ENCODE measurements at regions not wholly inside any gene's neighbourhood (a gene's known extent, or its start where the extent isn't known, plus 50 kb on each side); places are given as distances from the start of the nearest gene placed in this dataset.
A peak's percentile ranks its signal among the peaks of the same experiment; 100 is the strongest.

- Histone ChIP-seq H3K4me2 (ENCODE audit: insufficient read depth in 1 of 2, low read depth in 2 of 2, low read length in 2 of 2) (no peak overlapping the region), H4K5ac (ENCODE audit: insufficient read length, low read depth, low read length) (no peak overlapping the region), H2BK15ac (ENCODE audit: low read length) (no peak overlapping the region), H3K4ac (replicated peaks; ENCODE audit: insufficient read length, low read depth, low read length) (no peak overlapping the region), H2BK5ac (ENCODE audit: low read depth, low read length) (no peak overlapping the region), H4K20me1 (replicated peaks in 1 of 2; ENCODE audit: control insufficient read depth in 1 of 2, insufficient read depth in 2 of 2, low read length in 2 of 2) (no peaks in the 10 kb centered on the region), H2BK120ac (replicated peaks; ENCODE audit: low read depth, low read length) (no peak overlapping the region), H3K79me1 (ENCODE audit: low read depth, low read length) (no peaks in the 10 kb centered on the region), H3K23me2 (ENCODE audit: low read depth, low read length) (no peaks in the 10 kb centered on the region), H3K14ac (ENCODE audit: insufficient read length) (no peak overlapping the region), H3K4me1 (replicated peaks in 1 of 4; ENCODE audit: control insufficient read depth in 3 of 4, insufficient read depth in 4 of 4, low read length in 3 of 4) (no peaks in the 10 kb centered on the region), H2BK12ac (ENCODE audit: low read depth, low read length) (no peak overlapping the region), H3K18ac (ENCODE audit: extremely low read depth, low read length) (no peak overlapping the region), H3K4me3 (ENCODE audit: extremely low read depth in 1 of 4, insufficient read depth in 2 of 4, low read depth in 3 of 4, low read length in 4 of 4) (no peak overlapping the region), H3K9me3 (ENCODE audit: insufficient read depth in 2 of 2, low read depth in 1 of 2, low read length in 1 of 2) (no peaks in the 10 kb centered on the region), H2BK20ac (ENCODE audit: low read length) (no peak overlapping the region), H3K36me3 (ENCODE audit: control insufficient read depth in 2 of 4, insufficient read depth in 4 of 4, low read length in 3 of 4) (no peaks in the 10 kb centered on the region), H3K56ac (replicated peaks; ENCODE audit: insufficient read length, low read depth, low read length) (no peak overlapping the region), H3K27ac (ENCODE audit: low read depth, low read length) (no peak overlapping the region), H3K9ac (replicated peaks in 1 of 4; ENCODE audit: extremely low read depth in 1 of 4, low read depth in 3 of 4, low read length in 3 of 4) (no peak overlapping the region), H2AFZ (ENCODE audit: low read length) (peak overlapping the region; percentile 87; the same call in 1 of the 2 replicates), H4K8ac (ENCODE audit: extremely low read depth, insufficient read depth, low read length) (no peak overlapping the region), H2AK5ac (ENCODE audit: low read depth, low read length) (no peak overlapping the region), H3K23ac (ENCODE audit: insufficient read length) (no peak overlapping the region), H3K79me2 (ENCODE audit: control insufficient read depth in 1 of 2, insufficient read depth in 2 of 2, low read length in 2 of 2) (no peaks in the 10 kb centered on the region), H3K27me3 (replicated peaks in 1 of 4; ENCODE audit: control insufficient read depth in 3 of 4, extremely low read depth in 1 of 4, insufficient read depth in 3 of 4, low read length in 3 of 4) (no peaks in the 10 kb centered on the region), H4K91ac (replicated peaks; ENCODE audit: insufficient read length, low read length) (no peak overlapping the region)
- no peak for FAIRE-seq
- 92% methylated on average over 5 of the region's 5 CpGs; no CpG with 5 or more reads in 1 of the 2 experiments for WGBS, 2 experiments (ENCODE audit: extremely low coverage in 1 of 2, insufficient coverage in 1 of 2, insufficient read length in 1 of 2, insufficient replicate concordance in 2 of 2, low coverage in 1 of 2, low lambda C conversion rate in 2 of 2, missing lambda C conversion rate in 1 of 2)
- CTCF ChIA-PET (ENCODE audit: partially characterized antibody) = no interaction called here
- 0 out of 2 replicates have a peak, but pooled peaks have one; percentile 6 for TF ChIP-seq MAFK (IDR thresholded peaks at IDR 0.05; ENCODE audit: low read depth, low read length)
- 0 out of 2 replicates have a peak, but pooled peaks have one; percentile 45 for TF ChIP-seq BACH1 (IDR thresholded peaks at IDR 0.05; ENCODE audit: low read length)
- no peak for TF ChIP-seq MAX (IDR thresholded peaks at IDR 0.05)
- no peak for DNase-seq (ENCODE audit: low read depth in 1 of 2, low spot score in 2 of 2)
- POLR2A ChIA-PET (ENCODE audit: partially characterized antibody) = no interaction called here
Observed at GRCh38 chr1:166675213-166675612, 164.1 kb upstream of the POGK start.

Data from H1 (cell line).